ENCODE measurements at regions not wholly inside any gene's neighbourhood (a gene's known extent, or its start where the extent isn't known, plus 50 kb on each side); places are given as distances from the start of the nearest gene placed in this dataset.

- CTCF ChIA-PET: no interaction called here
- Histone ChIP-seq H3K36me3 (ENCODE audit: control insufficient read depth in 2 of 2, insufficient read depth in 1 of 2, low read length in 2 of 2) (no peaks in the 10 kb centered on the region), H3K4me1 (ENCODE audit: control insufficient read depth, insufficient read depth, low read length) (no peaks in the 10 kb centered on the region), H3K27ac (ENCODE audit: extremely low read depth, low read depth, low read length) (no peak overlapping the region), H3K4me3 (ENCODE audit: low read depth, low read length) (no peak overlapping the region), H3K9me3 (ENCODE audit: control insufficient read depth, insufficient read depth, low read depth, low read length) (no peaks in the 10 kb centered on the region)
- TF ChIP-seq ZNF341 (tag by site-specific recombination; IDR thresholded peaks at IDR 0.05; ENCODE audit: low read depth): no peak
- peak; percentile 80 for TF ChIP-seq SCRT2 (tag by site-specific recombination; IDR thresholded peaks at IDR 0.05)
- POLR2A ChIA-PET: no interaction called here
These were observed 1002.9 kb upstream of the IGFBP7 start for GRCh38 chr4:58113126-58113525.

- H3K4me1 ChIP-seq (ENCODE audit: control insufficient read depth, insufficient read depth, low read length): no peaks in the 10 kb centered on the region
- H3K4me3 ChIP-seq (ENCODE audit: low read depth, low read length): no peak overlapping the region
- H3K27ac ChIP-seq (ENCODE audit: extremely low read depth, low read depth, low read length): no peak overlapping the region
- H3K36me3 ChIP-seq (ENCODE audit: control insufficient read depth in 2 of 2, insufficient read depth in 1 of 2, low read length in 2 of 2): no peaks in the 10 kb centered on the region
- ChIA-PET POLR2A (no interaction called here), CTCF (no interaction called here)
- no peak for TF ChIP-seq ZNF426 (tag by site-specific recombination; IDR thresholded peaks at IDR 0.05)
- TF ChIP-seq ZNF146 (tag by site-specific recombination; IDR thresholded peaks at IDR 0.05): no peak
- TF ChIP-seq ZNF707 (tag by site-specific recombination; IDR thresholded peaks at IDR 0.05): no peak
- TF ChIP-seq ZNF624 (tag by site-specific recombination; IDR thresholded peaks at IDR 0.05): no peak
- TF ChIP-seq ZXDB (tag by site-specific recombination; IDR thresholded peaks at IDR 0.05): no peak
- TF ChIP-seq ZBTB20 (tag by site-specific recombination; IDR thresholded peaks at IDR 0.05): no peak
- no peak for TF ChIP-seq ZNF335 (tag by site-specific recombination; conservative IDR thresholded peaks at IDR 0.05)
- H3K9me3 ChIP-seq (ENCODE audit: control insufficient read depth, insufficient read depth, low read depth, low read length): no peaks in the 10 kb centered on the region
These were observed 1001.6 kb upstream of the IGFBP7 start for GRCh38 chr4:58111818-58112217.

GRCh38 chr4:58093352-58093751 lies 983.2 kb upstream of the IGFBP7 start:
- CTCF ChIA-PET: no interaction called here
- TF ChIP-seq ZNF610 (tag by site-specific recombination; IDR thresholded peaks at IDR 0.05; ENCODE audit: borderline replicate concordance): peak; percentile 78
- TF ChIP-seq ZNF621 (tag by site-specific recombination; IDR thresholded peaks at IDR 0.05): no peak
- no peak for TF ChIP-seq REPIN1 (tag by site-specific recombination; IDR thresholded peaks at IDR 0.05; ENCODE audit: low read depth)
- H3K4me3 ChIP-seq (ENCODE audit: low read depth, low read length): no peak overlapping the region

GRCh38 chr4:58090539-58090938 lies 980.4 kb upstream of the IGFBP7 start:
- no peaks in the 10 kb centered on the region for H3K4me1 ChIP-seq (ENCODE audit: control insufficient read depth, insufficient read depth, low read length)
- H3K27ac ChIP-seq (ENCODE audit: extremely low read depth, low read depth, low read length): no peak overlapping the region
- ChIA-PET POLR2A (no interaction called here), CTCF (no interaction called here)
- no peaks in the 10 kb centered on the region for H3K36me3 ChIP-seq (ENCODE audit: control insufficient read depth in 2 of 2, insufficient read depth in 1 of 2, low read length in 2 of 2)
- H3K9me3 ChIP-seq (ENCODE audit: control insufficient read depth, insufficient read depth, low read depth, low read length): no peaks in the 10 kb centered on the region
- no peak overlapping the region for H3K4me3 ChIP-seq (ENCODE audit: low read depth, low read length)
- TF ChIP-seq ZNF302 (tag by site-specific recombination; IDR thresholded peaks at IDR 0.05; ENCODE audit: low read depth) (no peak), ZNF19 (tag by site-specific recombination; IDR thresholded peaks at IDR 0.05; ENCODE audit: low read depth) (no peak), ZNF610 (tag by site-specific recombination; IDR thresholded peaks at IDR 0.05; ENCODE audit: borderline replicate concordance) (no peak), ZNF155 (tag by site-specific recombination; IDR thresholded peaks at IDR 0.05) (no peak), ZSCAN30 (tag by site-specific recombination; IDR thresholded peaks at IDR 0.05) (no peak), ZBTB26 (tag by site-specific recombination; optimal IDR thresholded peaks at IDR 0.05) (no peak), ZNF239 (tag by site-specific recombination; IDR thresholded peaks at IDR 0.05) (no peak), ZNF513 (tag by site-specific recombination; IDR thresholded peaks at IDR 0.05) (no peak), GFI1B (tag by site-specific recombination; IDR thresholded peaks at IDR 0.05) (no peak), ZNF24 (tag by site-specific recombination; IDR thresholded peaks at IDR 0.05) (no peak), ZSCAN23 (tag by site-specific recombination; IDR thresholded peaks at IDR 0.05) (no peak), ZNF626 (tag by site-specific recombination; IDR thresholded peaks at IDR 0.05) (no peak), HOXA7 (CRISPR knock-in tag; IDR thresholded peaks at IDR 0.05; ENCODE audit: borderline replicate concordance) (no peak)
- TF ChIP-seq, protein P1, sequence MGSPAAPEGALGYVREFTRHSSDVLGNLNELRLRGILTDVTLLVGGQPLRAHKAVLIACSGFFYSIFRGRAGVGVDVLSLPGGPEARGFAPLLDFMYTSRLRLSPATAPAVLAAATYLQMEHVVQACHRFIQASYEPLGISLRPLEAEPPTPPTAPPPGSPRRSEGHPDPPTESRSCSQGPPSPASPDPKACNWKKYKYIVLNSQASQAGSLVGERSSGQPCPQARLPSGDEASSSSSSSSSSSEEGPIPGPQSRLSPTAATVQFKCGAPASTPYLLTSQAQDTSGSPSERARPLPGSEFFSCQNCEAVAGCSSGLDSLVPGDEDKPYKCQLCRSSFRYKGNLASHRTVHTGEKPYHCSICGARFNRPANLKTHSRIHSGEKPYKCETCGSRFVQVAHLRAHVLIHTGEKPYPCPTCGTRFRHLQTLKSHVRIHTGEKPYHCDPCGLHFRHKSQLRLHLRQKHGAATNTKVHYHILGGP (tag by site-specific recombination; IDR thresholded peaks at IDR 0.05): no peak
- TF ChIP-seq, protein P2, sequence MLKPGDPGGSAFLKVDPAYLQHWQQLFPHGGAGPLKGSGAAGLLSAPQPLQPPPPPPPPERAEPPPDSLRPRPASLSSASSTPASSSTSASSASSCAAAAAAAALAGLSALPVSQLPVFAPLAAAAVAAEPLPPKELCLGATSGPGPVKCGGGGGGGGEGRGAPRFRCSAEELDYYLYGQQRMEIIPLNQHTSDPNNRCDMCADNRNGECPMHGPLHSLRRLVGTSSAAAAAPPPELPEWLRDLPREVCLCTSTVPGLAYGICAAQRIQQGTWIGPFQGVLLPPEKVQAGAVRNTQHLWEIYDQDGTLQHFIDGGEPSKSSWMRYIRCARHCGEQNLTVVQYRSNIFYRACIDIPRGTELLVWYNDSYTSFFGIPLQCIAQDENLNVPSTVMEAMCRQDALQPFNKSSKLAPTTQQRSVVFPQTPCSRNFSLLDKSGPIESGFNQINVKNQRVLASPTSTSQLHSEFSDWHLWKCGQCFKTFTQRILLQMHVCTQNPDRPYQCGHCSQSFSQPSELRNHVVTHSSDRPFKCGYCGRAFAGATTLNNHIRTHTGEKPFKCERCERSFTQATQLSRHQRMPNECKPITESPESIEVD (tag by site-specific recombination; IDR thresholded peaks at IDR 0.05): no peak

More at GRCh38 chr4:58093352-58093751, 983.2 kb upstream of the IGFBP7 start:
- Histone ChIP-seq H3K9me3 (ENCODE audit: control insufficient read depth, insufficient read depth, low read depth, low read length) (no peaks in the 10 kb centered on the region), H3K4me1 (ENCODE audit: control insufficient read depth, insufficient read depth, low read length) (no peaks in the 10 kb centered on the region), H3K36me3 (ENCODE audit: control insufficient read depth in 2 of 2, insufficient read depth in 1 of 2, low read length in 2 of 2) (no peaks in the 10 kb centered on the region), H3K27ac (ENCODE audit: extremely low read depth, low read depth, low read length) (no peak overlapping the region)
- POLR2A ChIA-PET: no interaction called here
